ENCODE measurements at regions not wholly inside any gene's neighbourhood (a gene's known extent, or its start where the extent isn't known, plus 50 kb on each side); places are given as distances from the start of the nearest gene placed in this dataset.

DNA sequence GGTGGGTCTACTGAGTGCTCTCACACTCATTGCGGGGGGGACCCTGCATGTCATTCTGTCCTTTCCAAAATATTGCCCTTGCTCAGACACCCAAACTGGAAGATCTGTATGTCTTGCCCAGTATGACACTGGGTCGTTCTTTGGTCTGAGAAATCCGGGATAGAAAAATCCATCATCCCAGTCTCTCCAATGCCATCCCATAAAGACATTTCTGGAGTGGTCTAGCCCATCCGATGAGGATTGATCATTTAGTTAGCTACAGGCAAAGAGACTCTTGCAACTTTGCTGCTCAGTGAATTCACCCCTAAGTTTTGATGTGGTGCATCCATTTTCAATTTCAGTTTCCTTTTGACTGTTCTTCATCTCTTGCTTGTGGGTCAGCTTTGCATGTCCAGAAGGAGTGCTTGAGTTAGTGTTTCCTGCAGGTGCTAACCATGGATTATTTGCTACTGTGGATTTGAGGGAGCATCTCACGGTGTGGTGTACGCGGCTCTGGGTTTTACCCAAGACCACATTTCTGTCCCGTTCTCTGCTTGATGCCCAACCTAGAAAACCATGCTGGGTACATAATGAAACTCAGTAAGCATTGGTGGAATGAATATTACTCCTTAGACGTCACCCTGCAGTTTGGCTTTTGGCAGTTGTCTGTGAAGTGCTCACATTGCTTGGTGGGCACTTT is 247.0 kb upstream of the MKI67 start:
- no peak overlapping the region for H3K4me2 ChIP-seq (ENCODE audit: low read length)
- H3K4me3 ChIP-seq (ENCODE audit: low read depth, low read length): no peak overlapping the region
- H3K4me1 ChIP-seq: no peaks in the 10 kb centered on the region
- H3K9ac ChIP-seq: no peak overlapping the region
- no peaks in the 10 kb centered on the region for H3K9me3 ChIP-seq (ENCODE audit: control insufficient read depth, low read length)
- no peaks in the 10 kb centered on the region for H3K27me3 ChIP-seq (ENCODE audit: control insufficient read depth, insufficient read depth, low read length)
- H3K36me3 ChIP-seq (ENCODE audit: control insufficient read depth, insufficient read depth, low read length): no peaks in the 10 kb centered on the region
- TF ChIP-seq, protein P1, sequence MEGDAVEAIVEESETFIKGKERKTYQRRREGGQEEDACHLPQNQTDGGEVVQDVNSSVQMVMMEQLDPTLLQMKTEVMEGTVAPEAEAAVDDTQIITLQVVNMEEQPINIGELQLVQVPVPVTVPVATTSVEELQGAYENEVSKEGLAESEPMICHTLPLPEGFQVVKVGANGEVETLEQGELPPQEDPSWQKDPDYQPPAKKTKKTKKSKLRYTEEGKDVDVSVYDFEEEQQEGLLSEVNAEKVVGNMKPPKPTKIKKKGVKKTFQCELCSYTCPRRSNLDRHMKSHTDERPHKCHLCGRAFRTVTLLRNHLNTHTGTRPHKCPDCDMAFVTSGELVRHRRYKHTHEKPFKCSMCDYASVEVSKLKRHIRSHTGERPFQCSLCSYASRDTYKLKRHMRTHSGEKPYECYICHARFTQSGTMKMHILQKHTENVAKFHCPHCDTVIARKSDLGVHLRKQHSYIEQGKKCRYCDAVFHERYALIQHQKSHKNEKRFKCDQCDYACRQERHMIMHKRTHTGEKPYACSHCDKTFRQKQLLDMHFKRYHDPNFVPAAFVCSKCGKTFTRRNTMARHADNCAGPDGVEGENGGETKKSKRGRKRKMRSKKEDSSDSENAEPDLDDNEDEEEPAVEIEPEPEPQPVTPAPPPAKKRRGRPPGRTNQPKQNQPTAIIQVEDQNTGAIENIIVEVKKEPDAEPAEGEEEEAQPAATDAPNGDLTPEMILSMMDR (IDR thresholded peaks at IDR 0.05): no peak
- no peaks in the 10 kb centered on the region for H3K79me2 ChIP-seq
- no peak overlapping the region for H3K27ac ChIP-seq
- H2AFZ ChIP-seq: no peak overlapping the region

DNA sequence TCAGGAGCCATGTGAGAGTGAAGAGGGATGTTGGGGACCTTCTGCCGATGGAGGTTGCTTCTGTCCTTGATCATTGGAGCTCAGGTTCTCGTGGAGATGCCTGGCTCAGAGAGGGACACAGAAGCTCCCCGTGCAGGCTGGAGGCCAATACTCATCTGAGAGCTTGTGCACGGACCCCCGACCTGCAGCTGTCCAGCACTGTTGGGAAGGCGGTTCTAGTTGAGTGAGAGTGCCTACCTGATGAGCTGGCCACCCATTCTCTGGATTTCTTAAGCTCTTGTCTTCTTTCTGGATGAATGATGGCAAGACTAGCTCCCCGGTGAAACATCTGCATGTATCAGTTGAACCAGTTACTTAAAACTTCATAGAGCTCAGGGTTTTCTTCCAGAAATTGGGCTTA is 247.6 kb upstream of the MKI67 start:
- TF ChIP-seq, protein P1 (IDR thresholded peaks at IDR 0.05): no peak
- Histone ChIP-seq H3K4me3 (ENCODE audit: low read depth, low read length) (no peak overlapping the region), H3K4me2 (ENCODE audit: low read length) (no peak overlapping the region), H3K79me2 (no peaks in the 10 kb centered on the region), H3K9ac (no peak overlapping the region), H3K27ac (no peak overlapping the region), H3K4me1 (no peaks in the 10 kb centered on the region), H3K9me3 (ENCODE audit: control insufficient read depth, low read length) (no peaks in the 10 kb centered on the region), H2AFZ (no peak overlapping the region), H3K27me3 (ENCODE audit: control insufficient read depth, insufficient read depth, low read length) (no peaks in the 10 kb centered on the region), H3K36me3 (ENCODE audit: control insufficient read depth, insufficient read depth, low read length) (no peaks in the 10 kb centered on the region)

DNA sequence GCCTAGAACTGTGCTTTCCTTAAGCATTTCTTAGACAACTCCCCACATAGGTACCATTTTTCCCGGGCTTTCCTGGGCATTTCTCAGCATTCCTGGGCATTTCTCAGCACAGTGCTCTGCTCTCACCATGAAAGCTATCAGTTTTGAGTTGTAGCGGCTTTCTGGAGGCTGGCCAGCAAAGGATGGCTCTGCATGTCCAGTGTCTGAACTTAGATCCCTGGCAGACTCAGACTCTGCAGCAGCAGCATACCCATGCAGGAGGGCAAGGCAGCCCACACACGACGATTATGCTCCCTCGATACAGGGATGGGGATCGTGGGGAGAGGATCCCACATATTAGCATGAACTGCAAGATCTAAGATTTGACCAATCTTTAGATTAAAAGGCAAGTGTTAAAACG is 248.9 kb upstream of the MKI67 start:
- H3K36me3 ChIP-seq (ENCODE audit: control insufficient read depth, insufficient read depth, low read length): no peaks in the 10 kb centered on the region
- H3K4me3 ChIP-seq (ENCODE audit: low read depth, low read length): no peak overlapping the region
- no peaks in the 10 kb centered on the region for H3K9me3 ChIP-seq (ENCODE audit: control insufficient read depth, low read length)
- no peaks in the 10 kb centered on the region for H3K4me1 ChIP-seq
- no peak overlapping the region for H3K9ac ChIP-seq
- H3K4me2 ChIP-seq (ENCODE audit: low read length): no peak overlapping the region
- H3K27ac ChIP-seq: no peak overlapping the region
- no peaks in the 10 kb centered on the region for H3K27me3 ChIP-seq (ENCODE audit: control insufficient read depth, insufficient read depth, low read length)
- TF ChIP-seq, protein P1 (IDR thresholded peaks at IDR 0.05): no peak
- H3K79me2 ChIP-seq: no peaks in the 10 kb centered on the region
- no peak overlapping the region for H2AFZ ChIP-seq

DNA sequence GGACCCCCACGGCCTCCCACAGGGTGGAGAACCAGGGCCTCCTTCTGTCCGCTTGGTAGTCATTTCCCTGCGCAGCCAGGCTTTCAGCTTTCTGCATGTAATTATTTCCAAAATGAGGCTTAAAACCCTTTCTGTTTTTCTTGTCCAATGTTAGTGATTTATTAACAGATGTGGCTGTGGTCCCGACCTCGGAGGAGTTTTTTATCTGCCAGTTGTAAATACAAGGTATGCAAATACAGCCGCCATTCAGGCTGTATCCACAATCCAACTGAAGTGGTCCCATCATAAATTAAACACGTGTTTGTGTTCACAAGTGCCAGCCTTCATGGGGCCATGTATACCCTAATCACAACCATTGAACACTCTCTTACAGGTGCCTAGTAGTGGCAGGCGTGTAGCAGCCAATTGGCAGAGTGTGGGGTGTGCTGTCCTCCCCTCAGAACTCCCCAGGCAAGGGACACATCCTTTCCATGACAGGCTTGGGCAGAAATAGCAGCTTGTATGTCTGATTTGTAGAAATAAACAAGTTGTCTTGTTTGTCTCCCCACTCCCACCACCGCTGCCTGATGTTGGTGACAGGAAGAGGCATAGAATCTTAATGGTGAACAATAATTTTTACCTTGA is 251.3 kb upstream of the MKI67 start:
- Histone ChIP-seq H3K27me3 (ENCODE audit: control insufficient read depth, insufficient read depth, low read length) (no peaks in the 10 kb centered on the region), H3K9ac (no peak overlapping the region), H3K36me3 (ENCODE audit: control insufficient read depth, insufficient read depth, low read length) (no peaks in the 10 kb centered on the region), H3K9me3 (ENCODE audit: control insufficient read depth, low read length) (no peaks in the 10 kb centered on the region), H2AFZ (no peak overlapping the region), H3K4me1 (no peaks in the 10 kb centered on the region), H3K4me2 (ENCODE audit: low read length) (no peak overlapping the region), H3K27ac (no peak overlapping the region), H3K79me2 (no peaks in the 10 kb centered on the region), H3K4me3 (ENCODE audit: low read depth, low read length) (no peak overlapping the region)
- TF ChIP-seq, protein P1 (IDR thresholded peaks at IDR 0.05): no peak

DNA sequence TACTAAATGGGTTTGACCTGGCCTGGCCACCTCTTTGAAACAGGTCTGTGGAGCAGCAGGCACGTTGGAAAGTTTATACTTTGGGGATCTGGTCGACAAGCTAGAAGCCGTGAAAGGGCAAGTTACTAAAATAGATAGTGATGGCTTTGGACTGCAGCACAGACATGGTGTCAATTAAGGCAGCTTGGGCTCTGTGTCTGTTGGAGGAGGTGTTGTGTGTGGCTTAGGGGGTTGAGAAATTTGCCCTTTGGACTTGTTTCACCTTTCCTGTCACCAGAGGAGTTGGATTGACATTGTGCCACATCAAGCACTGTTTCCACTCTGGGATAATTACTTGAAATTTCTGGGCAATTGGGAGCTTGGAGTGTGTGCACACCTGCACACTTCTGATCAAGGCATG is 251.8 kb upstream of the MKI67 start:
- Histone ChIP-seq H3K27ac (no peak overlapping the region), H3K36me3 (ENCODE audit: control insufficient read depth, insufficient read depth, low read length) (no peaks in the 10 kb centered on the region), H3K79me2 (no peaks in the 10 kb centered on the region), H3K4me2 (ENCODE audit: low read length) (no peak overlapping the region), H3K27me3 (ENCODE audit: control insufficient read depth, insufficient read depth, low read length) (no peaks in the 10 kb centered on the region), H3K4me3 (ENCODE audit: low read depth, low read length) (no peak overlapping the region), H2AFZ (no peak overlapping the region), H3K4me1 (no peaks in the 10 kb centered on the region), H3K9me3 (ENCODE audit: control insufficient read depth, low read length) (no peaks in the 10 kb centered on the region), H3K9ac (no peak overlapping the region)
- TF ChIP-seq, protein P1 (IDR thresholded peaks at IDR 0.05): no peak

All from parathyroid adenoma (tissue), 2 donors.